ENCODE measurements at regions not wholly inside any gene's neighbourhood (a gene's known extent, or its start where the extent isn't known, plus 50 kb on each side); places are given as distances from the start of the nearest gene placed in this dataset.

GRCh38 chr2:117714110-117714509 lies 100.4 kb upstream of the DDX18 start:
- H3K27me3 Mint-ChIP-seq (ENCODE audit: unreplicated experiment), result no peaks in the 10 kb centered on the region
- no peak for DNase-seq (ENCODE audit: extremely low spot score, unreplicated experiment)
- no peaks in the 10 kb centered on the region for H3K36me3 Mint-ChIP-seq (ENCODE audit: unreplicated experiment)
- H3K4me3 Mint-ChIP-seq (ENCODE audit: unreplicated experiment), result no peak overlapping the region
- H3K27ac Mint-ChIP-seq (ENCODE audit: unreplicated experiment), result no peak overlapping the region
- no peaks in the 10 kb centered on the region for H3K9me3 Mint-ChIP-seq (ENCODE audit: unreplicated experiment)
- H3K4me1 Mint-ChIP-seq (ENCODE audit: unreplicated experiment), result no peaks in the 10 kb centered on the region
- TF ChIP-seq CTCF (IDR thresholded peaks at IDR 0.05), result no peak

- no peaks in the 10 kb centered on the region for H3K27me3 Mint-ChIP-seq (ENCODE audit: unreplicated experiment)
- no peaks in the 10 kb centered on the region for H3K36me3 Mint-ChIP-seq (ENCODE audit: unreplicated experiment)
- H3K4me1 Mint-ChIP-seq (ENCODE audit: unreplicated experiment), result no peaks in the 10 kb centered on the region
- no peaks in the 10 kb centered on the region for H3K9me3 Mint-ChIP-seq (ENCODE audit: unreplicated experiment)
- DNase-seq (ENCODE audit: extremely low spot score, unreplicated experiment), result no peak
- no peak overlapping the region for H3K4me3 Mint-ChIP-seq (ENCODE audit: unreplicated experiment)
- H3K27ac Mint-ChIP-seq (ENCODE audit: unreplicated experiment), result no peak overlapping the region
- no peak for TF ChIP-seq CTCF (IDR thresholded peaks at IDR 0.05)
These were observed 99.6 kb upstream of the DDX18 start for GRCh38 chr2:117714745-117715417.

GRCh38 chr2:117716505-117716904 lies 98.0 kb upstream of the DDX18 start:
- no peak for TF ChIP-seq CTCF (IDR thresholded peaks at IDR 0.05)
- no peaks in the 10 kb centered on the region for H3K4me1 Mint-ChIP-seq (ENCODE audit: unreplicated experiment)
- no peak overlapping the region for H3K4me3 Mint-ChIP-seq (ENCODE audit: unreplicated experiment)
- no peak overlapping the region for H3K27ac Mint-ChIP-seq (ENCODE audit: unreplicated experiment)
- DNase-seq (ENCODE audit: extremely low spot score, unreplicated experiment), result no peak
- no peaks in the 10 kb centered on the region for H3K27me3 Mint-ChIP-seq (ENCODE audit: unreplicated experiment)
- H3K9me3 Mint-ChIP-seq (ENCODE audit: unreplicated experiment), result no peaks in the 10 kb centered on the region
- H3K36me3 Mint-ChIP-seq (ENCODE audit: unreplicated experiment), result no peaks in the 10 kb centered on the region

GRCh38 chr2:117717072-117717471 lies 97.4 kb upstream of the DDX18 start:
- Mint-ChIP-seq H3K9me3 (ENCODE audit: unreplicated experiment) (no peaks in the 10 kb centered on the region), H3K4me1 (ENCODE audit: unreplicated experiment) (no peaks in the 10 kb centered on the region), H3K27me3 (ENCODE audit: unreplicated experiment) (no peaks in the 10 kb centered on the region), H3K27ac (ENCODE audit: unreplicated experiment) (no peak overlapping the region), H3K36me3 (ENCODE audit: unreplicated experiment) (no peaks in the 10 kb centered on the region), H3K4me3 (ENCODE audit: unreplicated experiment) (no peak overlapping the region)
- DNase-seq (ENCODE audit: extremely low spot score, unreplicated experiment), result no peak
- no peak for TF ChIP-seq CTCF (IDR thresholded peaks at IDR 0.05)

GRCh38 chr2:117718048-117718447 lies 96.4 kb upstream of the DDX18 start:
- H3K4me1 Mint-ChIP-seq (ENCODE audit: unreplicated experiment), result no peaks in the 10 kb centered on the region
- no peaks in the 10 kb centered on the region for H3K27me3 Mint-ChIP-seq (ENCODE audit: unreplicated experiment)
- no peaks in the 10 kb centered on the region for H3K9me3 Mint-ChIP-seq (ENCODE audit: unreplicated experiment)
- H3K4me3 Mint-ChIP-seq (ENCODE audit: unreplicated experiment), result no peak overlapping the region
- DNase-seq (ENCODE audit: extremely low spot score, unreplicated experiment), result no peak
- no peaks in the 10 kb centered on the region for H3K36me3 Mint-ChIP-seq (ENCODE audit: unreplicated experiment)
- H3K27ac Mint-ChIP-seq (ENCODE audit: unreplicated experiment), result no peak overlapping the region
- TF ChIP-seq CTCF (IDR thresholded peaks at IDR 0.05), result no peak
